GM18861 (cell line): ENCODE measurements at regions not wholly inside any gene's neighbourhood (a gene's known extent, or its start where the extent isn't known, plus 50 kb on each side); places are given as distances from the start of the nearest gene placed in this dataset.
"Not testable (repeated sequence)": the region's sequence is repeated elsewhere in the genome, so short reads cannot be mapped to it uniquely, and the experiment has no call there.

ENCODE experiments used
- ATAC-seq: cut with Tn5 transposase; IDR thresholded peaks from one replicate; pipeline ENCODE4 v1.9.1; 2021; ENCODE audit not compliant: unreplicated experiment

- ATAC-seq, result no peak
Observed at GRCh38 chr13:62278271-62278670, 862.6 kb upstream of the PCDH20 start.

- ATAC-seq, result no peak
Observed at GRCh38 chr13:62251734-62252133, 836.1 kb upstream of the PCDH20 start.

- ATAC-seq, result no peak
Observed at GRCh38 chr13:62250501-62251201, 835.0 kb upstream of the PCDH20 start.

GRCh38 chr13:62246581-62246980 is 830.9 kb upstream of the PCDH20 start:
- no peak for ATAC-seq

- no peak for ATAC-seq
Observed at GRCh38 chr13:62243106-62243505, 827.5 kb upstream of the PCDH20 start.

- ATAC-seq, result no peak
Observed at GRCh38 chr13:62234780-62235440, 819.3 kb upstream of the PCDH20 start.

GRCh38 chr13:62210951-62211350 is 795.3 kb upstream of the PCDH20 start:
- no peak for ATAC-seq

GRCh38 chr13:62209529-62209928 is 793.9 kb upstream of the PCDH20 start:
- ATAC-seq, result no peak

GRCh38 chr13:62207388-62207787 is 791.7 kb upstream of the PCDH20 start:
- no peak for ATAC-seq

GRCh38 chr13:62206165-62206564 is 790.5 kb upstream of the PCDH20 start:
- no peak for ATAC-seq

GRCh38 chr13:62205273-62205672 is 789.6 kb upstream of the PCDH20 start:
- no peak for ATAC-seq

GRCh38 chr13:62194371-62194770 is 778.7 kb upstream of the PCDH20 start:
- ATAC-seq, result no peak

GRCh38 chr13:62193919-62194318 is 778.3 kb upstream of the PCDH20 start:
- ATAC-seq, result no peak

- no peak for ATAC-seq
Observed at GRCh38 chr13:62185631-62186255, 770.1 kb upstream of the PCDH20 start.

- ATAC-seq, result no peak
Observed at GRCh38 chr13:62176051-62176450, 760.4 kb upstream of the PCDH20 start.

GRCh38 chr13:62173958-62174357 is 758.3 kb upstream of the PCDH20 start:
- no peak for ATAC-seq

- no peak for ATAC-seq
Observed at GRCh38 chr13:62171697-62172096, 756.0 kb upstream of the PCDH20 start.

GRCh38 chr13:62168891-62169290 is 753.2 kb upstream of the PCDH20 start:
- ATAC-seq, result no peak

- ATAC-seq, result no peak
Observed at GRCh38 chr13:62167650-62168172, 752.1 kb upstream of the PCDH20 start.

GRCh38 chr13:62162860-62163259 is 747.2 kb upstream of the PCDH20 start:
- no peak for ATAC-seq

- ATAC-seq, result no peak
Observed at GRCh38 chr13:62158520-62158919, 742.9 kb upstream of the PCDH20 start.

- ATAC-seq, result not testable (repeated sequence)
Observed at GRCh38 chr13:62151724-62152123, 736.1 kb upstream of the PCDH20 start.
